H1 (cell line): ENCODE measurements at regions not wholly inside any gene's neighbourhood (a gene's known extent, or its start where the extent isn't known, plus 50 kb on each side); places are given as distances from the start of the nearest gene placed in this dataset.

Experiments used
- CTCF ChIA-PET: fragments of 300-600 bp; sonication (Branson Sonifier 250); formaldehyde crosslinking; loops from one replicate; lab custom pipeline; 2021; ENCODE audit not compliant: partially characterized antibody; lab: Charles Lee
- POLR2A ChIA-PET: fragments of 300-600 bp; sonication (Branson Sonifier 250); formaldehyde crosslinking; loops from one replicate; lab custom pipeline; 2021; ENCODE audit warnings: inconsistent platforms; ENCODE audit not compliant: partially characterized antibody; lab: Charles Lee
- DNase-seq, 2 experiments: peaks; one replicate each; pipeline versions ENCODE4 v3.0.0 to v3.0.0-alpha.2; 2010 to 2022; ENCODE audit warnings: low spot score in 2 of 2, low read depth in 1 of 2, mixed read lengths in 1 of 2
- FAIRE-seq: peaks from 2 replicates; lab custom pipeline; 2011; peaks lifted over from hg19 to GRCh38; lab: Jason Lieb, UNC
- H2AFZ ChIP-seq: 2 replicates; pipeline ENCODE4 v1.8.1; 2012; ENCODE audit warnings: low read length, inconsistent platforms
- H2AK5ac ChIP-seq: 2 replicates; pipeline ENCODE4 v1.6.1; 2013; ENCODE audit warnings: low read depth, low read length
- H2BK120ac ChIP-seq: replicated peaks from 2 replicates; pipeline ENCODE3; 2013; ENCODE audit warnings: low read depth, low read length, inconsistent platforms
- H2BK12ac ChIP-seq: 2 replicates; pipeline ENCODE4 v1.6.1; 2013; ENCODE audit warnings: low read depth, low read length
- H2BK15ac ChIP-seq: 2 replicates; pipeline ENCODE4 v1.6.1; 2013; ENCODE audit warnings: low read length
- H2BK20ac ChIP-seq: 2 replicates; pipeline ENCODE4 v1.6.1; 2013; ENCODE audit warnings: low read length
- H2BK5ac ChIP-seq: 2 replicates; pipeline ENCODE4 v1.6.1; 2013; ENCODE audit warnings: low read depth, low read length
- H3K14ac ChIP-seq: 2 replicates; pipeline ENCODE4 v1.6.1; 2013; ENCODE audit warnings: inconsistent platforms; ENCODE audit not compliant: insufficient read length
- H3K18ac ChIP-seq: 2 replicates; pipeline ENCODE4 v1.6.1; 2013; ENCODE audit warnings: low read length; ENCODE audit errors: extremely low read depth
- H3K23ac ChIP-seq: 2 replicates; pipeline ENCODE4 v1.6.1; 2013; ENCODE audit warnings: inconsistent platforms; ENCODE audit not compliant: insufficient read length
- H3K23me2 ChIP-seq: 2 replicates; pipeline ENCODE4 v1.6.1; 2013; ENCODE audit warnings: low read depth, low read length
- H3K27ac ChIP-seq: 2 replicates; pipeline ENCODE4 v1.6.1; 2011; ENCODE audit warnings: low read depth, low read length, inconsistent platforms
- H3K27me3 ChIP-seq, 4 experiments: replicated peaks in 1 of 4; 1 replicate in 1 of 4; 2 replicates in 3 of 4; pipeline versions ENCODE4 v1.6.1 to v1.8.1; 2011 to 2013; ENCODE audit warnings: low read length in 3 of 4, mild to moderate bottlenecking in 3 of 4, inconsistent platforms in 2 of 4, mixed read lengths in 2 of 4, moderate library complexity in 1 of 4; ENCODE audit not compliant: control insufficient read depth in 3 of 4, insufficient read depth in 3 of 4; ENCODE audit errors: extremely low read depth in 1 of 4
- H3K36me3 ChIP-seq, 4 experiments: 2 replicates each; pipeline versions ENCODE4 v1.6.1 to v1.8.1; 2011 to 2013; ENCODE audit warnings: mild to moderate bottlenecking in 4 of 4, low read length in 3 of 4, moderate library complexity in 2 of 4, control low read depth in 1 of 4, inconsistent platforms in 1 of 4; ENCODE audit not compliant: insufficient read depth in 4 of 4, control insufficient read depth in 2 of 4
- H3K4ac ChIP-seq: replicated peaks from 2 replicates; pipeline ENCODE3; 2013; ENCODE audit warnings: low read length, low read depth, mixed read lengths, inconsistent platforms; ENCODE audit not compliant: insufficient read length
- H3K4me1 ChIP-seq, 4 experiments: replicated peaks in 1 of 4; 1 replicate in 1 of 4; 2 replicates in 3 of 4; pipeline versions ENCODE4 v1.6.1 to v1.8.1; 2011 to 2013; ENCODE audit warnings: low read length in 3 of 4, inconsistent platforms in 2 of 4, mixed read lengths in 1 of 4; ENCODE audit not compliant: insufficient read depth in 4 of 4, control insufficient read depth in 3 of 4
- H3K4me2 ChIP-seq, 2 experiments: 2 replicates each; pipeline versions ENCODE4 v1.6.1 to v1.8.1; 2011 to 2013; ENCODE audit warnings: low read depth in 2 of 2, low read length in 2 of 2, control low read depth in 1 of 2, inconsistent platforms in 1 of 2, mild to moderate bottlenecking in 1 of 2; ENCODE audit not compliant: insufficient read depth in 1 of 2
- H3K4me3 ChIP-seq, 4 experiments: fragments of 200-600, 300-600 bp in 1 of 4; sonication (generic), shearing (Covaris generic), sonication (Bioruptor Twin) in 1 of 4; 2 replicates each; pipeline versions ENCODE4 v1.5.1 to v1.8.1; 2011 to 2016; ENCODE audit warnings: low read length in 4 of 4, low read depth in 3 of 4, control low read depth in 2 of 4, inconsistent platforms in 2 of 4, mild to moderate bottlenecking in 2 of 4, mixed read lengths in 1 of 4, moderate library complexity in 1 of 4; ENCODE audit not compliant: insufficient read depth in 2 of 4; ENCODE audit errors: extremely low read depth in 1 of 4
- H3K56ac ChIP-seq: replicated peaks from 2 replicates; pipeline ENCODE3; 2013; ENCODE audit warnings: low read depth, mild to moderate bottlenecking, mixed read lengths, low read length, inconsistent platforms; ENCODE audit not compliant: insufficient read length
- H3K79me1 ChIP-seq: 2 replicates; pipeline ENCODE4 v1.6.1; 2013; ENCODE audit warnings: low read depth, low read length, control low read depth
- H3K79me2 ChIP-seq, 2 experiments: 2 replicates each; pipeline versions ENCODE4 v1.6.1 to v1.8.1; 2012 to 2013; ENCODE audit warnings: low read length in 2 of 2, mild to moderate bottlenecking in 2 of 2, inconsistent platforms in 1 of 2; ENCODE audit not compliant: insufficient read depth in 2 of 2, control insufficient read depth in 1 of 2
- H3K9ac ChIP-seq, 4 experiments: replicated peaks in 1 of 4; 1 replicate in 1 of 4; 2 replicates in 3 of 4; pipeline versions ENCODE4 v1.6.1 to v1.8.1; 2011 to 2013; ENCODE audit warnings: low read depth in 3 of 4, low read length in 3 of 4, control low read depth in 2 of 4, mild to moderate bottlenecking in 2 of 4, moderate library complexity in 2 of 4, inconsistent platforms in 1 of 4; ENCODE audit errors: extremely low read depth in 1 of 4
- H3K9me3 ChIP-seq, 2 experiments: 2 replicates each; pipeline versions ENCODE4 v1.6.1 to v1.8.1; 2012 to 2013; ENCODE audit warnings: mild to moderate bottlenecking in 2 of 2, moderate library complexity in 2 of 2, control low read depth in 1 of 2, inconsistent platforms in 1 of 2, low read depth in 1 of 2, low read length in 1 of 2, mixed read lengths in 1 of 2; ENCODE audit not compliant: insufficient read depth in 2 of 2
- H4K20me1 ChIP-seq, 2 experiments: replicated peaks in 1 of 2; 2 replicates each; pipeline versions ENCODE3 to v1.8.1; 2011 to 2013; ENCODE audit warnings: inconsistent platforms in 2 of 2, low read length in 2 of 2, mild to moderate bottlenecking in 1 of 2; ENCODE audit not compliant: insufficient read depth in 2 of 2, control insufficient read depth in 1 of 2
- H4K5ac ChIP-seq: 2 replicates; pipeline ENCODE4 v1.6.1; 2013; ENCODE audit warnings: low read length, low read depth, mixed read lengths, inconsistent platforms; ENCODE audit not compliant: insufficient read length
- H4K8ac ChIP-seq: 2 replicates; pipeline ENCODE4 v1.8.0; 2013; ENCODE audit warnings: mild to moderate bottlenecking, moderate library complexity, low read length, inconsistent platforms; ENCODE audit not compliant: insufficient read depth; ENCODE audit errors: extremely low read depth
- H4K91ac ChIP-seq: replicated peaks from 2 replicates; pipeline ENCODE3; 2013; ENCODE audit warnings: low read length, mixed read lengths, inconsistent platforms; ENCODE audit not compliant: insufficient read length
- ATF2 ChIP-seq: IDR thresholded peaks from 2 replicates; pipeline ENCODE4 v1.6.1; 2012; ENCODE audit warnings: low read length, inconsistent platforms
- ATF3 ChIP-seq: IDR thresholded peaks from 2 replicates; pipeline ENCODE4 v1.6.1; 2011; ENCODE audit warnings: low read depth, mild to moderate bottlenecking, low read length; ENCODE audit not compliant: insufficient read depth
- CBX5 ChIP-seq: fragments of 300-800, 300-1000 bp; sonication (generic); IDR thresholded peaks from 2 replicates; pipeline ENCODE4 v1.7.1; 2016; ENCODE audit warnings: antibody characterized with exemption, low read length, low read depth
- CBX8 ChIP-seq: fragments of 300-800, 300-1000 bp; sonication (generic); IDR thresholded peaks from 2 replicates; pipeline ENCODE4 v1.7.1; 2016; ENCODE audit warnings: low read depth, low read length, borderline replicate concordance
- CREB1 ChIP-seq: IDR thresholded peaks from 2 replicates; pipeline ENCODE4 v1.6.1; 2012; ENCODE audit warnings: inconsistent platforms
- EZH2 ChIP-seq: fragments of 200-600 bp; sonication (generic); IDR thresholded peaks from 2 replicates; pipeline ENCODE4 v1.7.1; 2012; ENCODE audit warnings: low read depth, mild to moderate bottlenecking, moderate library complexity, low read length, inconsistent platforms; ENCODE audit not compliant: severe bottlenecking
- FOSL1 ChIP-seq: IDR thresholded peaks from 2 replicates; pipeline ENCODE4 v1.6.1; 2011; ENCODE audit warnings: mild to moderate bottlenecking, low read depth, low read length, moderate library complexity; ENCODE audit not compliant: insufficient read depth
- GTF2F1 ChIP-seq: IDR thresholded peaks from 2 replicates; pipeline ENCODE4 v1.6.1; 2012; ENCODE audit warnings: low read depth, low read length, improper control_type of control experiment, borderline replicate concordance
- JUN ChIP-seq: IDR thresholded peaks from 2 replicates; pipeline ENCODE4 v1.6.1; 2011; ENCODE audit warnings: low read depth, mild to moderate bottlenecking, improper control_type of control experiment, low read length
- NRF1 ChIP-seq: IDR thresholded peaks from 2 replicates; pipeline ENCODE4 v1.6.1; 2011; ENCODE audit warnings: mild to moderate bottlenecking, low read depth, low read length, improper control_type of control experiment
- RNF2 ChIP-seq: fragments of 200-900, 300-1000 bp; sonication (generic); IDR thresholded peaks from 2 replicates; pipeline ENCODE4 v1.7.1; 2016; ENCODE audit warnings: borderline replicate concordance, low read depth, mild to moderate bottlenecking, antibody characterized with exemption, low read length; ENCODE audit not compliant: poor library complexity, severe bottlenecking; ENCODE audit errors: missing control alignments
- TCF12 ChIP-seq: IDR thresholded peaks from 2 replicates; pipeline ENCODE4 v1.6.1; 2011; ENCODE audit warnings: low read depth, mild to moderate bottlenecking, low read length
- WGBS, 2 experiments: shearing (Covaris generic) in 1 of 2; methylation state at CpG; one replicate each; pipeline versions ENCODE4 v1.1.6 to v1.1.7; 2013 to 2015; ENCODE audit warnings: low lambda C conversion rate in 2 of 2, mixed read lengths in 2 of 2, inconsistent platforms in 1 of 2, low coverage in 1 of 2, missing lambda C conversion rate in 1 of 2; ENCODE audit not compliant: insufficient replicate concordance in 2 of 2, insufficient coverage in 1 of 2, insufficient read length in 1 of 2; ENCODE audit errors: extremely low coverage in 1 of 2, missing lambda C conversion rate in 1 of 2; 5-methylcytosine and 5-hydroxymethylcytosine counted together

- DNase-seq (no peak), FAIRE-seq (no peak)
- no peaks in the 10 kb centered on the region for H3K23me2 ChIP-seq
- H3K4me3 ChIP-seq, result no peak overlapping the region
- no peak overlapping the region for H3K4ac ChIP-seq
- no peaks in the 10 kb centered on the region for H3K27me3 ChIP-seq
- CTCF ChIA-PET, result interaction anchor here (1.7 kb wide), 1 partner anchor 9 kb away, joined by 7 read pairs; no protein-coding TSS in a partner anchor
- no peak overlapping the region for H2BK15ac ChIP-seq
- H4K5ac ChIP-seq, result no peak overlapping the region
- H3K23ac ChIP-seq, result no peak overlapping the region
- no peaks in the 10 kb centered on the region for H3K36me3 ChIP-seq
- no peaks in the 10 kb centered on the region for H3K79me1 ChIP-seq
- H3K27ac ChIP-seq, result no peak overlapping the region
- H3K18ac ChIP-seq, result no peak overlapping the region
- no peak overlapping the region for H2BK120ac ChIP-seq
- no peak overlapping the region for H4K91ac ChIP-seq
- no peak overlapping the region for H3K56ac ChIP-seq
- no peak overlapping the region for H2BK20ac ChIP-seq
- H3K9ac ChIP-seq, result no peak overlapping the region
- POLR2A ChIA-PET, result no interaction called here
- no peaks in the 10 kb centered on the region for H4K20me1 ChIP-seq
- peaks cover 2 to 14% (median 8%) of the 10 kb centered on the region in 4 experiments; a peak in 4 of 7 replicates for H3K4me1 ChIP-seq
- whole genome bisulfite sequencing, 2 experiments, result 74% methylated on average over 1 of the region's 1 CpG; no CpG with 5 or more reads in 1 of the 2 experiments
- H2BK5ac ChIP-seq, result no peak overlapping the region
- H3K9me3 ChIP-seq, result no peaks in the 10 kb centered on the region
- no peak overlapping the region for H2AFZ ChIP-seq
- no peak overlapping the region for H3K4me2 ChIP-seq
- H2BK12ac ChIP-seq, result no peak overlapping the region
- H4K8ac ChIP-seq, result no peak overlapping the region
- H3K14ac ChIP-seq, result no peak overlapping the region
- H2AK5ac ChIP-seq, result no peak overlapping the region
- no peaks in the 10 kb centered on the region for H3K79me2 ChIP-seq
- TF ChIP-seq ATF2 (no peak), EZH2 (no peak), FOSL1 (no peak), NRF1 (no peak), TCF12 (no peak), GTF2F1 (no peak), JUN (no peak), CBX8 (no peak), RNF2 (no peak), ATF3 (no peak), CBX5 (no peak), CREB1 (no peak)
Observed at GRCh38 chr1:147850737-147851136, 51.9 kb upstream of the GJA8 start.
